ENCODE measurements at regions not wholly inside any gene's neighbourhood (a gene's known extent, or its start where the extent isn't known, plus 50 kb on each side); places are given as distances from the start of the nearest gene placed in this dataset.

GRCh38 chr5:163023846-163024245 lies 413.5 kb upstream of the CCNG1 start:
- H3K27ac ChIP-seq (ENCODE audit: low read depth, low read length): no peak overlapping the region
- no peaks in the 10 kb centered on the region for H3K4me1 ChIP-seq (ENCODE audit: insufficient read depth, low read length)
- no peaks in the 10 kb centered on the region for H3K9me3 ChIP-seq (ENCODE audit: low read depth, low read length)
- H3K4me3 ChIP-seq (ENCODE audit: insufficient read depth, low read length): no peak overlapping the region
- H3K79me2 ChIP-seq (ENCODE audit: insufficient read depth, low read length): no peaks in the 10 kb centered on the region
- no peak overlapping the region for H2AFZ ChIP-seq (ENCODE audit: low read length)
- no peak for DNase-seq (ENCODE audit: insufficient read length, low spot score, missing footprints)
- no peak overlapping the region for H3K4me2 ChIP-seq (ENCODE audit: insufficient read depth, low read length)
- no peaks in the 10 kb centered on the region for H4K20me1 ChIP-seq (ENCODE audit: insufficient read depth, low read length)
- no peaks in the 10 kb centered on the region for H3K27me3 ChIP-seq (ENCODE audit: insufficient read depth, low read length)
- TF ChIP-seq CTCF (IDR thresholded peaks at IDR 0.05; ENCODE audit: extremely low read depth, low read depth, low read length): no peak
- no peaks in the 10 kb centered on the region for H3K36me3 ChIP-seq (ENCODE audit: insufficient read depth, low read length)

- no peak for DNase-seq (ENCODE audit: insufficient read length, low spot score, missing footprints)
- Histone ChIP-seq H3K79me2 (ENCODE audit: insufficient read depth, low read length) (no peaks in the 10 kb centered on the region), H3K4me3 (ENCODE audit: insufficient read depth, low read length) (no peak overlapping the region), H3K27me3 (ENCODE audit: insufficient read depth, low read length) (no peaks in the 10 kb centered on the region), H3K4me1 (ENCODE audit: insufficient read depth, low read length) (no peaks in the 10 kb centered on the region), H3K9me3 (ENCODE audit: low read depth, low read length) (no peaks in the 10 kb centered on the region), H3K4me2 (ENCODE audit: insufficient read depth, low read length) (no peak overlapping the region), H2AFZ (ENCODE audit: low read length) (no peak overlapping the region), H3K27ac (ENCODE audit: low read depth, low read length) (no peak overlapping the region), H3K36me3 (ENCODE audit: insufficient read depth, low read length) (no peaks in the 10 kb centered on the region), H4K20me1 (ENCODE audit: insufficient read depth, low read length) (no peaks in the 10 kb centered on the region)
- TF ChIP-seq CTCF (IDR thresholded peaks at IDR 0.05; ENCODE audit: extremely low read depth, low read depth, low read length): no peak
Observed at GRCh38 chr5:163024936-163025335, 412.5 kb upstream of the CCNG1 start.

- Histone ChIP-seq H3K4me3 (ENCODE audit: insufficient read depth, low read length) (no peak overlapping the region), H3K79me2 (ENCODE audit: insufficient read depth, low read length) (no peaks in the 10 kb centered on the region), H3K4me2 (ENCODE audit: insufficient read depth, low read length) (no peak overlapping the region), H4K20me1 (ENCODE audit: insufficient read depth, low read length) (no peaks in the 10 kb centered on the region), H3K36me3 (ENCODE audit: insufficient read depth, low read length) (no peaks in the 10 kb centered on the region), H3K27ac (ENCODE audit: low read depth, low read length) (no peak overlapping the region), H2AFZ (ENCODE audit: low read length) (no peak overlapping the region), H3K27me3 (ENCODE audit: insufficient read depth, low read length) (no peaks in the 10 kb centered on the region), H3K4me1 (ENCODE audit: insufficient read depth, low read length) (no peaks in the 10 kb centered on the region), H3K9me3 (ENCODE audit: low read depth, low read length) (no peaks in the 10 kb centered on the region)
- no peak for DNase-seq (ENCODE audit: insufficient read length, low spot score, missing footprints)
- no peak for TF ChIP-seq CTCF (IDR thresholded peaks at IDR 0.05; ENCODE audit: extremely low read depth, low read depth, low read length)
Observed at GRCh38 chr5:163033656-163034055, 403.7 kb upstream of the CCNG1 start.

- no peak for TF ChIP-seq CTCF (IDR thresholded peaks at IDR 0.05; ENCODE audit: extremely low read depth, low read depth, low read length)
- H3K4me3 ChIP-seq (ENCODE audit: insufficient read depth, low read length): no peak overlapping the region
- peaks cover 9% of the 10 kb centered on the region for H3K9me3 ChIP-seq (ENCODE audit: low read depth, low read length)
- H3K4me1 ChIP-seq (ENCODE audit: insufficient read depth, low read length): no peaks in the 10 kb centered on the region
- H3K79me2 ChIP-seq (ENCODE audit: insufficient read depth, low read length): no peaks in the 10 kb centered on the region
- no peak overlapping the region for H3K4me2 ChIP-seq (ENCODE audit: insufficient read depth, low read length)
- H2AFZ ChIP-seq (ENCODE audit: low read length): no peak overlapping the region
- H3K27ac ChIP-seq (ENCODE audit: low read depth, low read length): no peak overlapping the region
- no peaks in the 10 kb centered on the region for H3K36me3 ChIP-seq (ENCODE audit: insufficient read depth, low read length)
- H3K27me3 ChIP-seq (ENCODE audit: insufficient read depth, low read length): no peaks in the 10 kb centered on the region
- DNase-seq (ENCODE audit: insufficient read length, low spot score, missing footprints): no peak
- no peaks in the 10 kb centered on the region for H4K20me1 ChIP-seq (ENCODE audit: insufficient read depth, low read length)
Observed at GRCh38 chr5:163041254-163041653, 396.1 kb upstream of the CCNG1 start.

All from osteoblast (primary cell).